ENCODE measurements at regions not wholly inside any gene's neighbourhood (a gene's known extent, or its start where the extent isn't known, plus 50 kb on each side); places are given as distances from the start of the nearest gene placed in this dataset.
"Not testable (repeated sequence)": the region's sequence is repeated elsewhere in the genome, so short reads cannot be mapped to it uniquely, and the experiment has no call there.

GRCh38 chr6:9040718-9041117 is 605.4 kb upstream of the SLC35B3 start:
- no peak for TF ChIP-seq POLR2A (IDR thresholded peaks at IDR 0.05)
- TF ChIP-seq CTCF (IDR thresholded peaks at IDR 0.05) = no peak
- TF ChIP-seq POLR2AphosphoS5 (IDR thresholded peaks at IDR 0.05; ENCODE audit: insufficient read depth in 1 of 2, low read depth in 1 of 2) = no peak
- H3K27ac ChIP-seq = no peak overlapping the region
- no peak for DNase-seq (ENCODE audit: extremely low spot score in 2 of 2)
- no peaks in the 10 kb centered on the region for H3K36me3 ChIP-seq
- intact Hi-C loops (cut with DNase I) = no loop called here
- H3K4me3 ChIP-seq = no peak overlapping the region
- no peaks in the 10 kb centered on the region for H3K4me1 ChIP-seq
- no peaks in the 10 kb centered on the region for H3K9me3 ChIP-seq
- H3K27me3 ChIP-seq = no peaks in the 10 kb centered on the region

- no peak for TF ChIP-seq POLR2AphosphoS5 (IDR thresholded peaks at IDR 0.05; ENCODE audit: insufficient read depth in 1 of 2, low read depth in 1 of 2)
- no peak for TF ChIP-seq CTCF (IDR thresholded peaks at IDR 0.05)
- no peak for TF ChIP-seq POLR2A (IDR thresholded peaks at IDR 0.05)
- H3K27me3 ChIP-seq = no peaks in the 10 kb centered on the region
- H3K9me3 ChIP-seq = no peaks in the 10 kb centered on the region
- no peak overlapping the region for H3K27ac ChIP-seq
- DNase-seq (ENCODE audit: extremely low spot score in 2 of 2) = no peak
- intact Hi-C loops (cut with DNase I) = no loop called here
- H3K36me3 ChIP-seq = no peaks in the 10 kb centered on the region
- H3K4me3 ChIP-seq = no peak overlapping the region
- no peaks in the 10 kb centered on the region for H3K4me1 ChIP-seq
These were observed 603.9 kb upstream of the SLC35B3 start for GRCh38 chr6:9039258-9039657.

GRCh38 chr6:9028086-9028485 is 592.7 kb upstream of the SLC35B3 start:
- intact Hi-C loops (cut with DNase I) = no loop called here
- H3K36me3 ChIP-seq = no peaks in the 10 kb centered on the region
- H3K4me3 ChIP-seq = no peak overlapping the region
- no peak for TF ChIP-seq POLR2A (IDR thresholded peaks at IDR 0.05)
- H3K27me3 ChIP-seq = no peaks in the 10 kb centered on the region
- H3K9me3 ChIP-seq = no peaks in the 10 kb centered on the region
- no peak for DNase-seq (ENCODE audit: extremely low spot score in 2 of 2)
- H3K4me1 ChIP-seq = no peaks in the 10 kb centered on the region
- H3K27ac ChIP-seq = no peak overlapping the region

GRCh38 chr6:9025796-9026394 is 590.5 kb upstream of the SLC35B3 start:
- Histone ChIP-seq H3K9me3 (no peaks in the 10 kb centered on the region), H3K4me1 (no peaks in the 10 kb centered on the region), H3K27me3 (no peaks in the 10 kb centered on the region), H3K36me3 (no peaks in the 10 kb centered on the region), H3K4me3 (no peak overlapping the region), H3K27ac (no peak overlapping the region)
- intact Hi-C loops (cut with DNase I) = no loop called here
- no peak for TF ChIP-seq POLR2AphosphoS5 (IDR thresholded peaks at IDR 0.05; ENCODE audit: insufficient read depth in 1 of 2, low read depth in 1 of 2)
- no peak for TF ChIP-seq CTCF (IDR thresholded peaks at IDR 0.05)
- DNase-seq (ENCODE audit: extremely low spot score in 2 of 2) = no peak

GRCh38 chr6:9025228-9025627 is 589.9 kb upstream of the SLC35B3 start:
- Histone ChIP-seq H3K27me3 (no peaks in the 10 kb centered on the region), H3K4me3 (no peak overlapping the region), H3K9me3 (no peaks in the 10 kb centered on the region), H3K27ac (no peak overlapping the region), H3K4me1 (no peaks in the 10 kb centered on the region), H3K36me3 (no peaks in the 10 kb centered on the region)
- intact Hi-C loops (cut with DNase I) = no loop called here
- no peak for DNase-seq (ENCODE audit: extremely low spot score in 2 of 2)
- TF ChIP-seq POLR2AphosphoS5 (IDR thresholded peaks at IDR 0.05; ENCODE audit: insufficient read depth in 1 of 2, low read depth in 1 of 2) (no peak), POLR2A (IDR thresholded peaks at IDR 0.05) (no peak)

GRCh38 chr6:9024246-9024645 is 588.9 kb upstream of the SLC35B3 start:
- intact Hi-C loops (cut with DNase I); H3K27me3 ChIP-seq; H3K36me3 ChIP-seq; DNase-seq (ENCODE audit: extremely low spot score in 2 of 2); H3K27ac ChIP-seq; H3K9me3 ChIP-seq; H3K4me3 ChIP-seq; H3K4me1 ChIP-seq: not testable (repeated sequence)

GRCh38 chr6:9020001-9020400 is 584.7 kb upstream of the SLC35B3 start:
- Histone ChIP-seq H3K27me3 (no peaks in the 10 kb centered on the region), H3K36me3 (no peaks in the 10 kb centered on the region), H3K27ac (no peak overlapping the region), H3K9me3 (no peaks in the 10 kb centered on the region), H3K4me1 (no peaks in the 10 kb centered on the region), H3K4me3 (no peak overlapping the region)
- TF ChIP-seq POLR2AphosphoS5 (IDR thresholded peaks at IDR 0.05; ENCODE audit: insufficient read depth in 1 of 2, low read depth in 1 of 2) (no peak), POLR2A (IDR thresholded peaks at IDR 0.05) (no peak), CTCF (IDR thresholded peaks at IDR 0.05) (no peak)
- no peak for DNase-seq (ENCODE audit: extremely low spot score in 2 of 2)
- intact Hi-C loops (cut with DNase I) = no loop called here

Measured in vagina (tissue), 2 donors.